GM12891 (cell line): ENCODE measurements at regions not wholly inside any gene's neighbourhood (a gene's known extent, or its start where the extent isn't known, plus 50 kb on each side); places are given as distances from the start of the nearest gene placed in this dataset.

ENCODE experiments used
- PAX5 ChIP-seq: IDR thresholded peaks from 2 replicates; pipeline ENCODE4 v1.6.1; 2011; ENCODE audit warnings: low read length, moderate library complexity, mild to moderate bottlenecking; ENCODE audit not compliant: insufficient read depth, severe bottlenecking
- POLR2A ChIP-seq: IDR thresholded peaks from 2 replicates; pipeline ENCODE4 v1.6.1; 2011; ENCODE audit warnings: low read depth, low read length, control low read depth
- POLR2AphosphoS5 ChIP-seq: IDR thresholded peaks from 2 replicates; pipeline ENCODE4 v1.6.1; 2011; ENCODE audit warnings: low read depth, low read length, control low read depth
- TAF1 ChIP-seq: IDR thresholded peaks from 2 replicates; pipeline ENCODE4 v1.6.1; 2011; ENCODE audit warnings: low read depth, low read length, control low read depth

GRCh38 chr3:153681057-153681456 lies 440.1 kb upstream of the ARHGEF26 start:
- TF ChIP-seq TAF1: no peak
- no peak for TF ChIP-seq POLR2AphosphoS5
- no peak for TF ChIP-seq PAX5
- TF ChIP-seq POLR2A: no peak
